ENCODE measurements at regions not wholly inside any gene's neighbourhood (a gene's known extent, or its start where the extent isn't known, plus 50 kb on each side); places are given as distances from the start of the nearest gene placed in this dataset.
"Not testable (repeated sequence)": the region's sequence is repeated elsewhere in the genome, so short reads cannot be mapped to it uniquely, and the experiment has no call there.

DNA sequence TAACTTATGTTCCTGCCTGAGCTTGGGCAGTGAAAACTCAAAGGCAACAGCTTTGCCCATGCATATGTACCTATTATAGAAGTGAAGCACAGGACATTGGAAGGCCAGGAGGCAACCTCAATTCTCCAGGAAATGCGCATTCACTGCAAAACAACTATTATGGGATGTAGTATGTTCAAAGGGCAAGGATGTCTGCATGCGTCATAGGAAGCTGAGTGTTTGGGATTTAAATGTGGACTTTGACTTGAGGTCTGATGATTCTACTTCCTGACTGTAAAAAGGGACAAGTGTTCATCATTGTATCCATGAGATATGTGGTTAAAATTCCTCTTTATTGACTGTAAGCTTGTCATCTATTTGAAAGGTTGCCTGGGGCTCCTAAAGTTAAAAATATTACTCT, 103.3 kb upstream of the TRIM77 start:
- not testable (repeated sequence) for H2AK5ac ChIP-seq (ENCODE audit: low read length); H3K36me3 ChIP-seq (ENCODE audit: control insufficient read depth, insufficient read depth, low read length); H3K4me1 ChIP-seq (ENCODE audit: control insufficient read depth, low read depth, low read length); H3K9ac ChIP-seq (ENCODE audit: low read length); H4K5ac ChIP-seq (ENCODE audit: low read length); DNase-seq; H3K27me3 ChIP-seq (ENCODE audit: insufficient read depth, low read length, poor library complexity); H2BK5ac ChIP-seq (ENCODE audit: low read length); H2BK15ac ChIP-seq (replicated peaks; ENCODE audit: low read depth); H3K23ac ChIP-seq (ENCODE audit: low read length); H2BK120ac ChIP-seq (ENCODE audit: low read depth, low read length); H4K8ac ChIP-seq (ENCODE audit: low read depth, low read length); H3K4me3 ChIP-seq (ENCODE audit: low read length); H3K4ac ChIP-seq (ENCODE audit: low read depth, low read length); H3K79me1 ChIP-seq (ENCODE audit: low read length); H3K56ac ChIP-seq (ENCODE audit: low read length); H3K79me2 ChIP-seq (ENCODE audit: control insufficient read depth, insufficient read depth, low read length); H3K4me2 ChIP-seq (ENCODE audit: low read length); H3K27ac ChIP-seq (ENCODE audit: low read depth, low read length); H3K18ac ChIP-seq (ENCODE audit: low read length)
- no CpG with 5 or more reads among the region's 2 CpGs for whole genome bisulfite sequencing (ENCODE audit: extremely low coverage, insufficient coverage, low lambda C conversion rate)

DNA sequence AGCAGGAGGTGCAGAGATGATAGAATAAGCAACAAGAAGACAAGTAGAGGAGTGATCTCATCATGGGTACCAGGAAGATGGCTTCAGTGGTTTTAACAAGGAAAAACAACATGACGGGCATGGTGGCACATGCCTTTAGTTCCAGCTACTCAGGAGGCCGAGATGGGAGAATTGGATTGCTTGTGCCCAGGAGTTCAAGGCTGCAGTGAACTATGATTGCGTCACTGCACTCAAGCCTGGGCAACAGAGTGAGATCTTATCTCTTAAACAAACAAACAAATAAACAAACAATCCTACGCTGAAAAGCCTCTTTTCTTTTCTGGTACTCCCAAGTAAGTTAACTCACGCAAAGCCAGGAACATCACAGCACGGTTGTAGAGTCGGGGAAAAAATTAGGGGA, 102.6 kb upstream of the TRIM77 start:
- H2BK120ac ChIP-seq (ENCODE audit: low read depth, low read length); H2BK5ac ChIP-seq (ENCODE audit: low read length); H3K4me3 ChIP-seq (ENCODE audit: low read length); H3K18ac ChIP-seq (ENCODE audit: low read length); H4K8ac ChIP-seq (ENCODE audit: low read depth, low read length); H3K79me2 ChIP-seq (ENCODE audit: control insufficient read depth, insufficient read depth, low read length); H3K79me1 ChIP-seq (ENCODE audit: low read length); H3K56ac ChIP-seq (ENCODE audit: low read length); H3K4me1 ChIP-seq (ENCODE audit: control insufficient read depth, low read depth, low read length); H3K23ac ChIP-seq (ENCODE audit: low read length); H3K36me3 ChIP-seq (ENCODE audit: control insufficient read depth, insufficient read depth, low read length); H2AK5ac ChIP-seq (ENCODE audit: low read length); H3K27me3 ChIP-seq (ENCODE audit: insufficient read depth, low read length, poor library complexity); H4K5ac ChIP-seq (ENCODE audit: low read length); H3K27ac ChIP-seq (ENCODE audit: low read depth, low read length); H3K4ac ChIP-seq (ENCODE audit: low read depth, low read length); H3K4me2 ChIP-seq (ENCODE audit: low read length); H2BK15ac ChIP-seq (replicated peaks; ENCODE audit: low read depth); H3K9ac ChIP-seq (ENCODE audit: low read length): not testable (repeated sequence)
- no CpG with 5 or more reads among the region's 7 CpGs for WGBS (ENCODE audit: extremely low coverage, insufficient coverage, low lambda C conversion rate)
- peak; percentile 41 for DNase-seq

DNA sequence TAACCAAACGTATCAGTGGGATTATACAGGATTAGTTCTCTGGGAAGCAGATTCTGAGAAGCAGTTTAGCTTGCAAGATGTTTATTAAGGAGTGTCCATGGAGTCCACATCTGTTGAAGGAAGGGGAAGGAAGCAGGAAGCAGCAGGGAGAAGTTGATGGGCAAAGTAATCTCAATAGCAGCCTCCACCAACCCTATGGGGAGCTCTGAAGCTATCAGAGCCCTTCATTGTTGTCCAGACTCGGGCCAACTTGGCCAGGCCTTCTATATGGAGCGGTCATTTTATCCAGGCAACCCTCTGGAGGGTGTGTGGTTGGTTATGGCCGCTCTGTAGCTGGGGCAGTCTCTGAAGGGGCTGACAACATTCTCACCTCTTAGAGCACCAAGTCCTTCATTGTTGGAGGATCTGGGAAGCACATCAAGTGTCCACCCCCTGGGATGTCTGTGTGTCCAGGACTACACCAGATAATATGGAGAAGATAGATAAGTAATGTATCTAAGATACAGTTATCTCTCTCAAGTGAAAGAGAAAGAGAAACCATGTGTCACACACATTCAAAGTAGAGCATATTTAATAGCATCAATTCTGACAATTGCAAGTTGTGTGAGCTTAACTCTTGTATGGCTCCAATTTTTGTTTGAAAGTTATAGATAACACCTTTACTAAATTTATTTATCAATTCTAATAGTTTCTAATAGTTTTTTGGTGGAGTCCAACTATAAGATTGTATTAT, 101.7 kb upstream of the TRIM77 start:
- Histone ChIP-seq H3K4me3 (ENCODE audit: low read length) (no peak overlapping the region), H2BK15ac (replicated peaks; ENCODE audit: low read depth) (no peak overlapping the region), H3K9ac (ENCODE audit: low read length) (no peak overlapping the region), H2AK5ac (ENCODE audit: low read length) (no peak overlapping the region), H3K4me1 (ENCODE audit: control insufficient read depth, low read depth, low read length) (no peaks in the 10 kb centered on the region), H3K4ac (ENCODE audit: low read depth, low read length) (no peak overlapping the region), H3K23ac (ENCODE audit: low read length) (no peak overlapping the region), H3K36me3 (ENCODE audit: control insufficient read depth, insufficient read depth, low read length) (no peaks in the 10 kb centered on the region), H2BK5ac (ENCODE audit: low read length) (no peak overlapping the region), H2BK120ac (ENCODE audit: low read depth, low read length) (no peak overlapping the region), H4K8ac (ENCODE audit: low read depth, low read length) (no peak overlapping the region), H3K27me3 (ENCODE audit: insufficient read depth, low read length, poor library complexity) (no peaks in the 10 kb centered on the region), H3K4me2 (ENCODE audit: low read length) (no peak overlapping the region), H3K56ac (ENCODE audit: low read length) (no peak overlapping the region), H3K79me2 (ENCODE audit: control insufficient read depth, insufficient read depth, low read length) (no peaks in the 10 kb centered on the region), H3K27ac (ENCODE audit: low read depth, low read length) (no peak overlapping the region), H3K18ac (ENCODE audit: low read length) (no peak overlapping the region), H4K5ac (ENCODE audit: low read length) (no peak overlapping the region), H3K79me1 (ENCODE audit: low read length) (no peaks in the 10 kb centered on the region)
- DNase-seq: no peak
- no CpG with 5 or more reads among the region's 4 CpGs for WGBS (ENCODE audit: extremely low coverage, insufficient coverage, low lambda C conversion rate)

DNA sequence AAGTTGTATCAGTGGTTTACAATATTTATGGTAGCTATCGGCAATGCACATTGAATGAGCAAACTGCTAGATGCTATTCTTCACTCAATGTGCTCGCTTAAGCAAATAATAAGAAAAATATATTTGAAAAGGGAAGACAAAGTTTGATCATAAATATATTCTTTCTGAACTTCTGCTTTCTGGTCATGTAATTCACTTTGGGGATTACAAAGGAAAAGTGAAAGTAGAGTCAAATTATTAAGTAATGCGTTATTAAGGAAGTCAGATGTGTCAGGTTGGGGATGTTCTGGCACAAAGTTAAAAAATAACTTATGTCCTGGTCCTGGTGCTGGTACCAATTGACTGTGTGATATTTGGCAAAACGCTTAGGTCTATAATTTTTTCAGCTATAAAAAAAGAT, 98.0 kb upstream of the TRIM77 start:
- no peak overlapping the region for H4K8ac ChIP-seq (ENCODE audit: low read depth, low read length)
- no peak overlapping the region for H2AK5ac ChIP-seq (ENCODE audit: low read length)
- H3K79me2 ChIP-seq (ENCODE audit: control insufficient read depth, insufficient read depth, low read length): no peaks in the 10 kb centered on the region
- no peak overlapping the region for H4K5ac ChIP-seq (ENCODE audit: low read length)
- no peaks in the 10 kb centered on the region for H3K27me3 ChIP-seq (ENCODE audit: insufficient read depth, low read length, poor library complexity)
- H3K9ac ChIP-seq (ENCODE audit: low read length): no peak overlapping the region
- H2BK5ac ChIP-seq (ENCODE audit: low read length): no peak overlapping the region
- no peaks in the 10 kb centered on the region for H3K36me3 ChIP-seq (ENCODE audit: control insufficient read depth, insufficient read depth, low read length)
- no peak overlapping the region for H2BK15ac ChIP-seq (replicated peaks; ENCODE audit: low read depth)
- H3K4me1 ChIP-seq (ENCODE audit: control insufficient read depth, low read depth, low read length): no peaks in the 10 kb centered on the region
- no peak overlapping the region for H2BK120ac ChIP-seq (ENCODE audit: low read depth, low read length)
- no peak overlapping the region for H3K56ac ChIP-seq (ENCODE audit: low read length)
- H3K27ac ChIP-seq (ENCODE audit: low read depth, low read length): no peak overlapping the region
- no CpG with 5 or more reads among the region's 4 CpGs for WGBS (ENCODE audit: extremely low coverage, insufficient coverage, low lambda C conversion rate)
- H3K18ac ChIP-seq (ENCODE audit: low read length): no peak overlapping the region
- H3K79me1 ChIP-seq (ENCODE audit: low read length): no peaks in the 10 kb centered on the region
- H3K4ac ChIP-seq (ENCODE audit: low read depth, low read length): no peak overlapping the region
- no peak overlapping the region for H3K4me3 ChIP-seq (ENCODE audit: low read length)
- no peak overlapping the region for H3K23ac ChIP-seq (ENCODE audit: low read length)
- H3K4me2 ChIP-seq (ENCODE audit: low read length): no peak overlapping the region
- no peak for DNase-seq

DNA sequence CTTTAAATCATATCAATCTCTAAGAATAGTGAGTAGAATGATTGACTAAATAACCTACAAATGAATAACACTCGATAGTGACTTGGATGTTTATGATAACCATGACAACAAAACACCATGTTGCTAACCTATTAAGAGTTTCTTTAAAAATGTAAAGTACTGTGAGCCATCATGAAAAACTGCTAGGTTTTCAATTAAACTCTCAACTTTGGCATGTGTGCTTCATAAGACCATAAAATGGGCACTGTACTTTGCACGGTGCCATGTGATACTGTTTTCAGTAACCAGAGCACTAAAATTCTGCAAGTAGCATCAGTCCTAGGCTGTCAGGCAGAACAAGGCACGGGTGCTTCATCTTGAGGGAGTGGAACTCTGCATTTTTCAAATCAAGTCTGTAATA, 96.2 kb upstream of the TRIM77 start:
- WGBS (ENCODE audit: extremely low coverage, insufficient coverage, low lambda C conversion rate): no CpG with 5 or more reads among the region's 3 CpGs
- Histone ChIP-seq H3K79me2 (ENCODE audit: control insufficient read depth, insufficient read depth, low read length) (no peaks in the 10 kb centered on the region), H2AK5ac (ENCODE audit: low read length) (no peak overlapping the region), H3K18ac (ENCODE audit: low read length) (no peak overlapping the region), H2BK5ac (ENCODE audit: low read length) (no peak overlapping the region), H4K5ac (ENCODE audit: low read length) (no peak overlapping the region), H3K56ac (ENCODE audit: low read length) (no peak overlapping the region), H3K27ac (ENCODE audit: low read depth, low read length) (no peak overlapping the region), H3K27me3 (ENCODE audit: insufficient read depth, low read length, poor library complexity) (no peaks in the 10 kb centered on the region), H3K23ac (ENCODE audit: low read length) (no peak overlapping the region), H2BK15ac (replicated peaks; ENCODE audit: low read depth) (no peak overlapping the region), H3K4me3 (ENCODE audit: low read length) (no peak overlapping the region), H3K79me1 (ENCODE audit: low read length) (no peaks in the 10 kb centered on the region), H2BK120ac (ENCODE audit: low read depth, low read length) (no peak overlapping the region), H3K4me1 (ENCODE audit: control insufficient read depth, low read depth, low read length) (no peaks in the 10 kb centered on the region), H3K4ac (ENCODE audit: low read depth, low read length) (no peak overlapping the region), H3K36me3 (ENCODE audit: control insufficient read depth, insufficient read depth, low read length) (no peaks in the 10 kb centered on the region), H3K9ac (ENCODE audit: low read length) (no peak overlapping the region), H4K8ac (ENCODE audit: low read depth, low read length) (no peak overlapping the region), H3K4me2 (ENCODE audit: low read length) (no peak overlapping the region)
- DNase-seq: no peak

DNA sequence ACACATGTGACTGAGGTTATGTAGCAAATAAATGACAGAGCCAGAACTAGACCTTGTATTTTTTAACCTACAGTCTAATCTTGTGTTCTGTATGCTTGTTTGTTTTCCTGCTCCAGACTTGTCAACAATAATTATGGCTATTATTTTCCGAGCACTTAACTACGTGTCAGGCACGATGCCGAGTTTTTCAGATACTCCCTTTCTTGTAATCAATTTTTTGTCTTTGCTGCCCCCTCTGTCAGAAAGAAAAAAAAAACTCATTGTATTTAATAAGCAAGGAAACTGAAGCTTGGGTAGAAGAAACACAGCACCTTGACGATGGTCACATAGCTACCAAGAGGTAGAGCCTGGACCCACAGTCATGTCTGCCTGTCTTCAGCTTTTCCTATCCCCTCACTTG, 95.7 kb upstream of the TRIM77 start:
- peak; percentile 46 for DNase-seq
- not testable (repeated sequence) for H2BK5ac ChIP-seq (ENCODE audit: low read length); H4K8ac ChIP-seq (ENCODE audit: low read depth, low read length); H3K4me2 ChIP-seq (ENCODE audit: low read length); H3K36me3 ChIP-seq (ENCODE audit: control insufficient read depth, insufficient read depth, low read length); H3K79me1 ChIP-seq (ENCODE audit: low read length); H4K5ac ChIP-seq (ENCODE audit: low read length); H3K4me1 ChIP-seq (ENCODE audit: control insufficient read depth, low read depth, low read length); H3K27ac ChIP-seq (ENCODE audit: low read depth, low read length); H3K18ac ChIP-seq (ENCODE audit: low read length); H2AK5ac ChIP-seq (ENCODE audit: low read length); H3K4ac ChIP-seq (ENCODE audit: low read depth, low read length); H3K27me3 ChIP-seq (ENCODE audit: insufficient read depth, low read length, poor library complexity); H3K4me3 ChIP-seq (ENCODE audit: low read length); H2BK120ac ChIP-seq (ENCODE audit: low read depth, low read length); H3K9ac ChIP-seq (ENCODE audit: low read length); H3K23ac ChIP-seq (ENCODE audit: low read length); H2BK15ac ChIP-seq (replicated peaks; ENCODE audit: low read depth); H3K79me2 ChIP-seq (ENCODE audit: control insufficient read depth, insufficient read depth, low read length)
- peak overlapping the region; percentile 25 for H3K56ac ChIP-seq (ENCODE audit: low read length)
- WGBS (ENCODE audit: extremely low coverage, insufficient coverage, low lambda C conversion rate): no CpG with 5 or more reads among the region's 5 CpGs
